SKM-1 (cell line): ENCODE measurements at regions not wholly inside any gene's neighbourhood (a gene's known extent, or its start where the extent isn't known, plus 50 kb on each side); places are given as distances from the start of the nearest gene placed in this dataset.

ENCODE experiments used
- DNase-seq: peaks from one replicate; lab custom pipeline; 2025; ENCODE audit not compliant: unreplicated experiment; lab: John Stamatoyannopoulos, UW

DNA sequence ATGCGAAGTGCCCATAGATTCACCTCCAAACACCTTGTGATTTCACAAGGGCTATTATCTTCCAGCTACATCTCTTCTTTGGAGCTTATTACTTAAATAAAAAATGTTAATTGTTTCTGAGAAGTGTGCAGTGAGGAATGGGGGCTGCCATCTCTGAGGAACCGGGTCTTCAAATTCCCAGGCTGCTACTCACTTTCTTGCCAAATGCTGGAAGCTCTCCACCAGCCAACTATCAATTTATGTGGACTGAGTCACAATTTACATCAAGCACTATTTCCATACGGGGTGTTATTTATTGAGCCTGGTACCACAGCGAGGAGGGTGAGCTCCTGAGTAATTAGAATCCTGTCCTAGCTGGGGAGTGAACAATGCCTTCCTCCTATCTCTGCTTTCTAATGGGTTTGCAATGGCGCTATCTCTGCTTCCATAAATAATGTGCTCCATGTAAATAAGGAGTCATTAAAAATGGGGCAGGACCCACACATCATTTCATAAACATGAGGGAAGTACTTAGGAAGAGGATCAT, 898.3 kb downstream of the VRK1 start:
- no peak for DNase-seq

DNA sequence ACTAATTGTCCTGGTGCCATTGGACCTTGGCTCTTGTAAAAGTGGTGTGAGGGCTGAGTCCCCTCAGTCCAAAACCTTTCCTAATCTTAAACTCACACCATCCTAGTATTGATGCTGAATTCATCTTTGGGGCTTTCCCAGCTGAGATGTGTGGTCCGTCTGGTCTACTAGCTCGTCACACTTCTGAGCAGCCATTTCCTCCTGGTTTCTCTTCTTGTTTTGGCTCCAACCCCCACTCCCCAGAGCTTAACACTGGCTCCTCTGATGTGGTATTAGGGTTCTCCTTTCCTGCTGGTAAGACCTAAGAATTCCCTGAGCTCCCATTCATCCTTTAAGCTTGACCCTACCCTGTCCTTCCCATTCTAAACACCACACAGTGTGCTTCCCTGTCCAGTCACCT, 900.6 kb downstream of the VRK1 start:
- DNase-seq, result no peak

- no peak for DNase-seq
Measured at GRCh38 chr14:97699026-97699425, 901.8 kb downstream of the VRK1 start.

DNA sequence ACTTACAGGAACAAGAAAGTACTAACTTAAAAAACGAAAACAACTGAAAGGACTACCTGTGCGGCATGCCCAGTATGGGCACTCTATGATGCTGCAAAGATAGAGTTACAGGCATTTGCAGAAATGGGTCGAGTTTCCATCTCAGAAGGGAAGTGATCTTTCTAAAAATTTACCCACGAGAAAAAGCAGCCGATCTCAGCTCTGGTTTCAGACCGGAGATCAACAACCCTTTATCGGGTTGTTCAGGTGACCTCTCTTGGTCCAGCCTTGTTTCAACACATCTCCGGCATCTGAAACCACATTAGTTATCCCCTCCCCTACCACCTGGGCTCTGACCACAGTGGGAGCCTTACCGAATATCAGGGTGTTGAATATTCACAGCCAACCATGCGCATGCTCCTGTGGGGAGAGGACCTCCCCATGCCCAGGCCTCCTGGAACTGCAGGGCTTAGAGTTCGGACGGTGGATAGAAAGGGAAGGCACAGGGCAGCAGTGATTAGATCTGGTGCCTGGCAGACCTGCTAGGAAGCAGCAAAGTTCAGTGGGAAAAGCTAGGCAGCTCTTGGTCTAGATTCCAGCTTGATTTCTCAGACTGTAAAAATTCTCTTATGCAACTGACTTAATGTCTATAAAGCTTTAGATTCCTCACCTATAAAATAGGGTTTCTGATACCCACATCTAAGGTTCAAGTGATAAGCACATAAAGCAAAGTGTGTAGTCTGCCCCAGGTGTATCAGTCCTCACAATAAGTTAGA, 906.0 kb downstream of the VRK1 start:
- DNase-seq, result no peak

- no peak for DNase-seq
Measured at GRCh38 chr14:97704316-97704885, 907.2 kb downstream of the VRK1 start.

DNA sequence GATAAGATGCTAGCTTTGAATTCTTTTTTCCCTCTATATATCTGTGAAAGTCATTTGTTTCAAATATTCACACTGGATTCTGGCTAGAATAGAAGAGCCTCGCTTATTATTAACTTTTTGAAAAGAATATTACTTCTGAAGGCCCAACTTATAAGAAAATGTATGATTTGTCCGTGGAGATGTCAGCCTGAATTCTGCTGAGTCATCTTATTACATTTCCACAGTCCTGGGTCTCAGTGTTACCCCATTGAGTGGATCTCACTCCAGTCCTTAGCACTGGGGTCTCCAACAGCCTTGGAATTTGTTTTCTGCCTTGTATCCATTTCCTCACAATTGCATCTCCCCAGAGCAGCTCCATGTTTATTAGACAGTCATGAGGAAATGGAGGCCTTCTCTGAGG, 907.9 kb downstream of the VRK1 start:
- DNase-seq, result no peak

DNA sequence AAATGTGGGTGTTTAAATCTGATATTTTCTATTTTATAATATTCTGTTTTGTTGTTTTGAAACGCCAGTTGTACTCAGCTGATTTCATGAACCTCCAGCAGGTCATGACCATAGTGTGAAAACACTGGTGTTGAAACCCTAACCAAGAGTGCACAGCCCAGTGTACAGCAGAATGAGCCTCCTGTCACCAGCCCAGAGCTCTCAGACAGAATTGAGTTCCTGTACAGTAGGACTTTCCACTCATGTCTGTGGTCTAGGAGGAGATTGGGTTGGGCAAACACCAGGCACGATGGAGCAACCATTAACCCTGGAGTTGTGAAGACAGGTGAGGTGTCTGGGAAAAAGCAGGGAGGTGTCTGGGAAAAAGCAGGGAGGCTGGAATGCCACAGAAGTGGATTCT, 908.8 kb downstream of the VRK1 start:
- no peak for DNase-seq

DNA sequence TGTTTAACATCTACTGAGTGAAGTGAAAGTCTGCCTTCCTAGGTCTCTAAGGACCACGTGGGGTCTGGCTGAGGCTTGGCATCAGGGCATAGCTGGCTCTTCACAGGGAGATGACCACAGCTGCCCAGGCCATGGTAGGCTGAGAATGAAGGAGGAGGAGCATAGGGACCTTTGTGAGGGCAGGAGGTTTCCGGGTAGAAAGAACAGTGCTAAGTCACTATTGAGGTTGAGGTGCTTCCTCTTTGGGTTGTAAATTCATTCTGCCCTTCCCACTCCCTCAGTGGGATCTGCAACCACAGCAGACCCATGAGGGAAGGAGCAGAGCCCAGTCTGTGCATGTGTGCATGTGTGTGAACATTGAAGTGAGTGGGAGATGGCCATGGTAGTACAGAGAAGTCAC, 909.6 kb downstream of the VRK1 start:
- no peak for DNase-seq

GRCh38 chr14:97707603-97708002, 910.4 kb downstream of the VRK1 start:
- no peak for DNase-seq

GRCh38 chr14:97709552-97709951, 912.4 kb downstream of the VRK1 start:
- DNase-seq, result no peak

GRCh38 chr14:97710726-97711125, 913.5 kb downstream of the VRK1 start:
- DNase-seq, result no peak

GRCh38 chr14:97712471-97712870, 915.3 kb downstream of the VRK1 start:
- DNase-seq, result no peak

DNA sequence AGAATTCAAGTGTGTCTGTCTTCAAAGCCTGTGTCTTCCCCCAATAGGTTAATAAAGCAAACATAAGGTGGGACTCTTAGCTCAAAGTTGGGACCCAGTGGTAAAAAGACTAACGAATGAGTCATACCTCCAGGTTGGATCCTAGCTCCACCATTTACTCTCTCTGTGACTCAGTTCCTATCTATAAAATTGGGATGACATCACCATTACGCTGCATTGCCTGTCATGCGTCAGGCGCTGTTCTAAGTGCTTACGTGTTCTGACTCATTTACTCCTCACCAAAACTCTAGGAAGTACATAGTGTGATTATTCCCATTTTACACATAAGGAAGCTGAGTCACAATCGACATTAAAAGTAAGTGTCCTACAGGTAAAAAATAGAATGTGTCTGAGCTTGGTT, 915.8 kb downstream of the VRK1 start:
- no peak for DNase-seq

DNA sequence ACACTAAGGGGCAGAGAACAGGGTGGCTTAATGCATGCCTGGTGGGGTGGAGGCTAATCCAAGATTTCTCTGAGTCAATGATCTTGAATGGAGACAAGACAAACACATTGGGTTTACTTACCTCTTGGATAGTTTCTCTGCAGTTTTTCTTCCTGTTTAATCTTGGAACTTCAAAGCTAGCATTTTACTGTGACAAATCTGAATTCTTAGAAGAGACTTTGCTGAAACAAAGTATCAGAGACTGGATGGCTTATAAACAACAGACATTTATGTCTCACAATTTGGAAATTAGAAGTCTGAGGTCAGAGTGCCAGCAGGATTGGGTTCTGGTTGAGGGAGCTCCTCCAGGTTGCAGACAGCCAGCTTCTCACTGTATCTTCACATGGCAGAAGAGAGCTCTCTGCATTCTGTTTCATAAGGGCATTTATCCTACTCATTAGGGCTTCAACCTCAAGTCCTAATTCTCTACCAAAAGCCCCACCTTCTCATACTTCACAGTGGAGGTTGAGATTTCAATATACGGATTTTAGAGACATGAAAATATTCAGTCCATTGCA, 921.8 kb downstream of the VRK1 start:
- DNase-seq, result no peak

- no peak for DNase-seq
Measured at GRCh38 chr14:97719931-97720330, 922.7 kb downstream of the VRK1 start.

GRCh38 chr14:97723351-97723750, 926.2 kb downstream of the VRK1 start:
- no peak for DNase-seq

DNA sequence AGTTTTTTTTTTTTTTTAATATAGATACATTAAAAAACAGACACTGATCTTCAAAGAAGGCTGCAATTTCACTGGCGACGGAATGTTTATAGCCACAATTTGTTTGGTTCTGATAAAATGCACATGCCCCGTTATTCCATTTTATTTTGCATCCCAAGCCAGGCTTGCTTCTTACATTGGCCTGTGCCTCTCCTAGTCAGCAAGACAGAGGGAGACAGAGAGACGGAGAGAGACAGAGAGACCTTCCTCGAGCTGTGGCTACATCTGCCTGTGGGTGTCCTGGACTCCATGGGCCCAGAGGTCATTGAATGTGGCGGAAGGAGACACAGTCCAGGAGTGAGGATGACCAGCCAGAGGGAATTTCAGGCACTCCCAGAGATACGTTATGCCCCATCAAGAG, 926.6 kb downstream of the VRK1 start:
- no peak for DNase-seq

DNA sequence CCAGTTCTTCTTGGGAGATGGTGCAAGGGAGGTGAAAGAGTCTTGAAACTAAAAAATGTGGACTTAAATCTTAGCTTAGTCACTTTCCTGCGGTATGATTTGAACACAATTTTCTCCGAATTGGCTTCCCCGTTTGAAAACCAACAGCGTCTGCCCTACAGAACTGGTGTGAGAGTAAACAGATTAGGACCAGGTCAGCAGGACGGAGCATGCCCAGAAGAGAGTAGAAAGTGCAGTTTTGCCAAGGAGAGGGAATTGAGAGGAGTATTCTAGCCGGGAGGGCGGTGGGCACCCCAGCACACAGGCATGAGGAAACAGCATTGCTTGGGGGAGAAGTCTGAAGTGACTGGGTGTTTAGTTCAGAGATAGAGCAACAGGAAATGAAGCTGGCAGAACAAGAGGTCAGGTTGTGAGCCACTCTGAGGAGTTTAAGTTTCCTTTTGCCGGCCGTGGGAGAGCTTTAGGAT, 927.1 kb downstream of the VRK1 start:
- DNase-seq, result no peak

GRCh38 chr14:97726676-97727075, 929.5 kb downstream of the VRK1 start:
- DNase-seq, result no peak

DNA sequence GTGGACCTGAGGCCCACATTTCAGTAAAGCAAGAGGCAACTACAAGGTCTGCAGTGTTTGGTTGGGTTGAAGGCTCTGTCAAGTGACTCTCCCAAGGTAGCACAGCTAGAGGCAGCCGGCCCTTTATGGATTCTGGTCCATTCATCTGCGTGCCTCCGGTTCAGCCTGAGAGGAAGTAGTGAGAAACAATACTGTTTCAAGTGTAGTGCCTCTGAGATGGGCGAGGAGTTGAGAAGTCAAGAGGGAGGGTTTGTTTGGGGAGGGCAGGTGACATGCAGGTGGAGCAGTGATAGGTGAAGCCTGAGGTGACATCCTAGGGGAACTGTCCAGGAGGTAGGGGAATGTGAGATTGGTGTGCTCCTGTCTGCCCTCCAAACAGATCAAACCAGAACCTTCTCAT, 933.5 kb downstream of the VRK1 start:
- no peak for DNase-seq

GRCh38 chr14:97731800-97732199, 934.6 kb downstream of the VRK1 start:
- no peak for DNase-seq

DNA sequence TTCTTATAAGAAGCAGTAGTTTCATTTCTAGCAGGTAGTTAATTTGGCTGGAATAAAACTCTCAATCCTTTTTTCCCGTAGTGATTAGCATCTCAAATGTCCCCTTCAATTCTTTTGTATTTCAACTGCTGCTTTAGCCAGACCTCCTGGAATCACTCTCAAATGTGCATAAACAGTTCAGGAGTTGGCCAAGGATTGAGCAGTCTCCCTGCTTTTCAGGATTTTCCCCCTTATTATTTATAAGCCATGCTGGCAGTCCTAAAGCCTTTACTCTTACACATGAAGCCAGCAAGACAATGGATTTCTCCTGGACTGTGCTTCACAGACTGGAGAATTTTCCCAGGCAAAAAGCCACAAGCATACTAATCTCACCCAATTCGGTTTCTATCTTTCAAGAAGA, 950.1 kb downstream of the VRK1 start:
- DNase-seq, result no peak
